GM12878 (cell line): ENCODE measurements at regions not wholly inside any gene's neighbourhood (a gene's known extent, or its start where the extent isn't known, plus 50 kb on each side); places are given as distances from the start of the nearest gene placed in this dataset.

Experiments
- BCL11A ChIP-seq: IDR thresholded peaks from 2 replicates; pipeline ENCODE4 v1.6.1; 2011; ENCODE audit warnings: low read depth, low read length
- BHLHE40 ChIP-seq, 2 experiments: fragments of 450-650 bp in 1 of 2; IDR thresholded peaks; 2 replicates each; pipeline ENCODE4 v1.6.1; 2011 to 2017; ENCODE audit warnings: low read depth in 2 of 2, borderline replicate concordance in 1 of 2, improper control_type of control experiment in 1 of 2, low read length in 1 of 2, mild to moderate bottlenecking in 1 of 2
- EGR1 ChIP-seq, 2 experiments: IDR thresholded peaks; 1 replicate in 1 of 2; 2 replicates in 1 of 2; pipeline ENCODE4 v1.6.1; 2011 to 2012; ENCODE audit warnings: low read depth in 2 of 2, low read length in 2 of 2, borderline replicate concordance in 1 of 2, mild to moderate bottlenecking in 1 of 2, moderate library complexity in 1 of 2
- ETV6 ChIP-seq, 2 experiments: fragments of 450-650 bp in 1 of 2; IDR thresholded peaks in 1 of 2; conservative IDR thresholded peaks in 1 of 2; 2 replicates each; pipeline ENCODE4 v1.6.1; 2014; ENCODE audit warnings: antibody characterized with exemption in 1 of 2, borderline replicate concordance in 1 of 2, low read depth in 1 of 2, mild to moderate bottlenecking in 1 of 2, moderate library complexity in 1 of 2
- HSF1 ChIP-seq: fragments of 150-350 bp; IDR thresholded peaks from 2 replicates; pipeline ENCODE4 v1.6.1; 2014; ENCODE audit warnings: mild to moderate bottlenecking, low read depth, low read length
- LARP7 ChIP-seq: fragments of 450-650 bp; IDR thresholded peaks from 2 replicates; pipeline ENCODE4 v1.6.1; 2017; ENCODE audit warnings: mild to moderate bottlenecking
- NFYB ChIP-seq: IDR thresholded peaks from 2 replicates; pipeline ENCODE4 v1.6.1; 2011; ENCODE audit warnings: low read depth, mild to moderate bottlenecking, low read length, improper control_type of control experiment, moderate library complexity; ENCODE audit not compliant: insufficient read depth
- NR2C1 ChIP-seq: fragments of 450-650 bp; IDR thresholded peaks from 2 replicates; pipeline ENCODE4 v1.6.1; 2017; ENCODE audit warnings: antibody characterized with exemption, mild to moderate bottlenecking, moderate library complexity
- NR2F1 ChIP-seq: fragments of 450-650 bp; conservative IDR thresholded peaks from 2 replicates; pipeline ENCODE4 v1.6.1; 2017; ENCODE audit warnings: mild to moderate bottlenecking
- PML ChIP-seq: IDR thresholded peaks from 2 replicates; pipeline ENCODE4 v1.6.1; 2012; ENCODE audit warnings: low read length, inconsistent platforms
- RAD21 ChIP-seq: IDR thresholded peaks from 2 replicates; pipeline ENCODE4 v1.6.1; 2011; ENCODE audit warnings: mild to moderate bottlenecking, low read depth, low read length, moderate library complexity; ENCODE audit not compliant: insufficient read depth
- SMAD1 ChIP-seq: fragments of 450-650 bp; IDR thresholded peaks from 2 replicates; pipeline ENCODE4 v1.6.1; 2018; ENCODE audit warnings: mild to moderate bottlenecking, low read depth; ENCODE audit not compliant: partially characterized antibody
- SMC3 ChIP-seq: IDR thresholded peaks from 2 replicates; pipeline ENCODE4 v1.6.1; 2011; ENCODE audit warnings: low read length, improper control_type of control experiment, borderline replicate concordance
- TAF1 ChIP-seq: IDR thresholded peaks from 2 replicates; pipeline ENCODE4 v1.6.1; 2011; ENCODE audit warnings: mild to moderate bottlenecking, low read depth, low read length, borderline replicate concordance
- TCF12 ChIP-seq: IDR thresholded peaks from 2 replicates; pipeline ENCODE4 v1.6.1; 2011; ENCODE audit warnings: low read depth, mild to moderate bottlenecking, low read length
- ZNF592 ChIP-seq: fragments of 450-650 bp; IDR thresholded peaks from 2 replicates; pipeline ENCODE4 v1.6.1; 2017; ENCODE audit warnings: mild to moderate bottlenecking, moderate library complexity
- ZSCAN29 ChIP-seq: fragments of 450-650 bp; IDR thresholded peaks from 2 replicates; pipeline ENCODE4 v1.6.1; 2017; ENCODE audit warnings: mild to moderate bottlenecking, moderate library complexity
- TF ChIP-seq, protein P1 (sequence below): IDR thresholded peaks from 2 replicates; pipeline ENCODE4 v1.6.1; 2012; ENCODE audit warnings: low read depth, low read length, improper control_type of control experiment
- TF ChIP-seq, protein P2 (sequence below): fragments of 450-650 bp; IDR thresholded peaks from 2 replicates; pipeline ENCODE4 v1.6.1; 2018; ENCODE audit warnings: mild to moderate bottlenecking, low read depth, moderate library complexity; ENCODE audit not compliant: partially characterized antibody

DNA sequence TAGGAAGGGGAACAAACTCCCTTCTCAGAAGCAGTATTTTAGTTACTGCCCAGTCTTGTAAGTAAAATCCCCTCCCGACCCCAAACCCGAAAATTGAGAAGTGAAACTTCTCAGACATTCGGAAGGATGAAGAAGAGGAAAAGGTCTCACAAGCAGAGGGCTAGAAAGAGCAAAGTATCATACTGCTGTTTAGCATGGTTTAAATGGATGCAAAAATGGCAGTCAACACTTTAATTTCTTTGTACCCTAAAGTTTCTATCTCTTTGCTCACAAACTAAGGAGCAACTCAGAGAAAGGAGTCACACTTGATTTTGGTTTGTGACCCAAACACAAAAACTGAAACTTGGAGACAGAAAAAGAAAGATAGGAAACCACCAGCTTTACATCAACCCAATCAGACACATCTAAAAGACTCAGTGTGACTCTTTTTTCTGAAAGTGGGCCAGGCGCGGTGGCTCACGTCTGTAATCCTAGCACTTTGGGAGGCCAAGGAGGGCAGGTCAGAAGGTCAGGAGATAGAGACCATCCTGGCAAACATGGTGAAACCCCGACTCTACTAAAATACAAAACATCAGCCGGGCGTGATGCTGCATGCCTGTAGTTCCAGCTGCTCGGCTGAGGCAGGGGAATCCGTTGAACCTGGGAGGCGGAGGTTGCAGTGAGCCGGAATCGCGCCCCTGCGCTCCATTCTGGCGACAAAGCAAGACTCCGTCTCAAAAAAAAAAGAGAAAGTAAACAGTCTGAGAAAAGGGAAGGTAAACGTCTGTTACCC, 63.2 kb upstream of the ATP11B start (continued):
- no peak for TF ChIP-seq SMAD1
- TF ChIP-seq NFYB: peak; percentile 35; the same call in 1 of the 2 replicates
- no peak for TF ChIP-seq ZSCAN29
- TF ChIP-seq, protein P1, sequence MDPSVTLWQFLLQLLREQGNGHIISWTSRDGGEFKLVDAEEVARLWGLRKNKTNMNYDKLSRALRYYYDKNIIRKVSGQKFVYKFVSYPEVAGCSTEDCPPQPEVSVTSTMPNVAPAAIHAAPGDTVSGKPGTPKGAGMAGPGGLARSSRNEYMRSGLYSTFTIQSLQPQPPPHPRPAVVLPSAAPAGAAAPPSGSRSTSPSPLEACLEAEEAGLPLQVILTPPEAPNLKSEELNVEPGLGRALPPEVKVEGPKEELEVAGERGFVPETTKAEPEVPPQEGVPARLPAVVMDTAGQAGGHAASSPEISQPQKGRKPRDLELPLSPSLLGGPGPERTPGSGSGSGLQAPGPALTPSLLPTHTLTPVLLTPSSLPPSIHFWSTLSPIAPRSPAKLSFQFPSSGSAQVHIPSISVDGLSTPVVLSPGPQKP: no peak
- 0 out of 2 replicates have a peak, but pooled peaks have one; percentile 15 for TF ChIP-seq TCF12
- peak in 1 of 2 experiments; percentile 56; a peak in 1 of 4 replicates for TF ChIP-seq ETV6 (conservative IDR thresholded peaks at IDR 0.05 in 1 of 2, IDR thresholded peaks at IDR 0.05 in 1 of 2; ENCODE audit: borderline replicate concordance in 1 of 2, low read depth in 1 of 2)
- no peak for TF ChIP-seq LARP7
- TF ChIP-seq HSF1: no peak
- TF ChIP-seq BCL11A: peak; percentile 57; the same call in 1 of the 2 replicates
- TF ChIP-seq, protein P2, sequence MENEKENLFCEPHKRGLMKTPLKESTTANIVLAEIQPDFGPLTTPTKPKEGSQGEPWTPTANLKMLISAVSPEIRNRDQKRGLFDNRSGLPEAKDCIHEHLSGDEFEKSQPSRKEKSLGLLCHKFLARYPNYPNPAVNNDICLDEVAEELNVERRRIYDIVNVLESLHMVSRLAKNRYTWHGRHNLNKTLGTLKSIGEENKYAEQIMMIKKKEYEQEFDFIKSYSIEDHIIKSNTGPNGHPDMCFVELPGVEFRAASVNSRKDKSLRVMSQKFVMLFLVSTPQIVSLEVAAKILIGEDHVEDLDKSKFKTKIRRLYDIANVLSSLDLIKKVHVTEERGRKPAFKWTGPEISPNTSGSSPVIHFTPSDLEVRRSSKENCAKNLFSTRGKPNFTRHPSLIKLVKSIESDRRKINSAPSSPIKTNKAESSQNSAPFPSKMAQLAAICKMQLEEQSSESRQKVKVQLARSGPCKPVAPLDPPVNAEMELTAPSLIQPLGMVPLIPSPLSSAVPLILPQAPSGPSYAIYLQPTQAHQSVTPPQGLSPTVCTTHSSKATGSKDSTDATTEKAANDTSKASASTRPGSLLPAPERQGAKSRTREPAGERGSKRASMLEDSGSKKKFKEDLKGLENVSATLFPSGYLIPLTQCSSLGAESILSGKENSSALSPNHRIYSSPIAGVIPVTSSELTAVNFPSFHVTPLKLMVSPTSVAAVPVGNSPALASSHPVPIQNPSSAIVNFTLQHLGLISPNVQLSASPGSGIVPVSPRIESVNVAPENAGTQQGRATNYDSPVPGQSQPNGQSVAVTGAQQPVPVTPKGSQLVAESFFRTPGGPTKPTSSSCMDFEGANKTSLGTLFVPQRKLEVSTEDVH: no peak
- TF ChIP-seq RAD21: 0 out of 2 replicates have a peak, but pooled peaks have one; percentile 10
- no peak for TF ChIP-seq EGR1 (IDR thresholded peaks at IDR 0.05; ENCODE audit: borderline replicate concordance in 1 of 2, low read depth in 2 of 2, low read length in 2 of 2)
- no peak for TF ChIP-seq SMC3
- no peak; the same call in 1 of the 2 replicates for TF ChIP-seq TAF1
- TF ChIP-seq PML: 0 out of 2 replicates have a peak, but pooled peaks have one; percentile 41
- TF ChIP-seq NR2C1: peak; percentile 15; the same call in 1 of the 2 replicates
- no peak for TF ChIP-seq ZNF592
- TF ChIP-seq NR2F1: peak; percentile 98
- TF ChIP-seq BHLHE40 (IDR thresholded peaks at IDR 0.05; ENCODE audit: borderline replicate concordance in 1 of 2, low read depth in 2 of 2, low read length in 1 of 2): peak; percentile 7 to 26; a peak in 2 of 4 replicates
